ENCODE measurements at regions not wholly inside any gene's neighbourhood (a gene's known extent, or its start where the extent isn't known, plus 50 kb on each side); places are given as distances from the start of the nearest gene placed in this dataset.
"Not testable (repeated sequence)": the region's sequence is repeated elsewhere in the genome, so short reads cannot be mapped to it uniquely, and the experiment has no call there.

GRCh38 chr14:37785298-37785697 is 189.9 kb downstream of the TTC6 start:
- DNase-seq (ENCODE audit: low read depth), result not testable (repeated sequence)

- DNase-seq (ENCODE audit: low read depth), result not testable (repeated sequence)
Measured at GRCh38 chr14:37786114-37786625, 190.7 kb downstream of the TTC6 start.

GRCh38 chr14:37787879-37788494 is 192.6 kb downstream of the TTC6 start:
- DNase-seq (ENCODE audit: low read depth), result no peak

GRCh38 chr14:37791384-37792036 is 196.1 kb downstream of the TTC6 start:
- no peak for DNase-seq (ENCODE audit: low read depth)

- no peak for DNase-seq (ENCODE audit: low read depth)
Measured at GRCh38 chr14:37792124-37792523, 196.7 kb downstream of the TTC6 start.

- DNase-seq (ENCODE audit: low read depth), result no peak
Measured at GRCh38 chr14:37796703-37797416, 201.4 kb downstream of the TTC6 start.

GRCh38 chr14:37797675-37798074 is 202.2 kb downstream of the TTC6 start:
- no peak for DNase-seq (ENCODE audit: low read depth)

GRCh38 chr14:37807722-37808121 is 212.3 kb downstream of the TTC6 start:
- DNase-seq (ENCODE audit: low read depth), result no peak

GRCh38 chr14:37810094-37810801 is 214.8 kb downstream of the TTC6 start:
- no peak for DNase-seq (ENCODE audit: low read depth)

GRCh38 chr14:37813732-37814131 is 218.3 kb downstream of the TTC6 start:
- no peak for DNase-seq (ENCODE audit: low read depth)

GRCh38 chr14:37816135-37816534 is 220.7 kb downstream of the TTC6 start:
- no peak for DNase-seq (ENCODE audit: low read depth)

GRCh38 chr14:37816743-37817295 is 221.4 kb downstream of the TTC6 start:
- DNase-seq (ENCODE audit: low read depth), result no peak

- peak; percentile 39 for DNase-seq (ENCODE audit: low read depth)
Measured at GRCh38 chr14:37819155-37820015, 224.0 kb downstream of the TTC6 start.

GRCh38 chr14:37820810-37821209 is 225.4 kb downstream of the TTC6 start:
- DNase-seq (ENCODE audit: low read depth), result not testable (repeated sequence)

- DNase-seq (ENCODE audit: low read depth), result no peak
Measured at GRCh38 chr14:37824939-37825712, 229.7 kb downstream of the TTC6 start.

GRCh38 chr14:37826869-37827268 is 231.4 kb downstream of the TTC6 start:
- no peak for DNase-seq (ENCODE audit: low read depth)

- DNase-seq (ENCODE audit: low read depth), result no peak
Measured at GRCh38 chr14:37830271-37830670, 234.8 kb downstream of the TTC6 start.

GRCh38 chr14:37834275-37834674 is 238.8 kb downstream of the TTC6 start:
- no peak for DNase-seq (ENCODE audit: low read depth)

- DNase-seq (ENCODE audit: low read depth), result not testable (repeated sequence)
Measured at GRCh38 chr14:37838778-37839177, 243.3 kb downstream of the TTC6 start.

- not testable (repeated sequence) for DNase-seq (ENCODE audit: low read depth)
Measured at GRCh38 chr14:37841039-37841438, 245.6 kb downstream of the TTC6 start.

All from HS-27A (cell line).